AG04449 (cell line): ENCODE measurements at regions not wholly inside any gene's neighbourhood (a gene's known extent, or its start where the extent isn't known, plus 50 kb on each side); places are given as distances from the start of the nearest gene placed in this dataset.

ENCODE experiments used
- CTCF ChIA-PET: fragments of 350-600 bp; formaldehyde crosslinking; extraction: SDS; loops from one replicate; lab custom pipeline; 2021; ENCODE audit warnings: antibody characterized with exemption; lab: Yijun Ruan, JAX
- POLR2A ChIA-PET: fragments of 400-600, 350-600 bp; formaldehyde crosslinking; extraction: SDS; loops from one replicate; lab custom pipeline; 2020; ENCODE audit warnings: antibody characterized with exemption, inconsistent platforms; lab: Yijun Ruan, JAX
- DNase-seq: peaks from one replicate; pipeline ENCODE4 v3.0.0-alpha.2; 2010; ENCODE audit warnings: low read depth, low spot score
- H3K4me3 ChIP-seq: 2 replicates; pipeline ENCODE4 v1.5.1; 2011; ENCODE audit warnings: low read depth, mild to moderate bottlenecking, control low read depth, low read length
- TF ChIP-seq, protein P1 (sequence below): IDR thresholded peaks from one replicate; pipeline ENCODE4 v1.5.1; 2011; ENCODE audit warnings: mild to moderate bottlenecking, moderate library complexity, low read length, control low read depth, inconsistent platforms; ENCODE audit not compliant: insufficient read depth; ENCODE audit errors: missing control alignments

- CTCF ChIA-PET = interaction anchor here (1.1 kb wide), 1 partner anchor 96 kb away, joined by 4 read pairs; no protein-coding TSS in a partner anchor
- TF ChIP-seq, protein P1, sequence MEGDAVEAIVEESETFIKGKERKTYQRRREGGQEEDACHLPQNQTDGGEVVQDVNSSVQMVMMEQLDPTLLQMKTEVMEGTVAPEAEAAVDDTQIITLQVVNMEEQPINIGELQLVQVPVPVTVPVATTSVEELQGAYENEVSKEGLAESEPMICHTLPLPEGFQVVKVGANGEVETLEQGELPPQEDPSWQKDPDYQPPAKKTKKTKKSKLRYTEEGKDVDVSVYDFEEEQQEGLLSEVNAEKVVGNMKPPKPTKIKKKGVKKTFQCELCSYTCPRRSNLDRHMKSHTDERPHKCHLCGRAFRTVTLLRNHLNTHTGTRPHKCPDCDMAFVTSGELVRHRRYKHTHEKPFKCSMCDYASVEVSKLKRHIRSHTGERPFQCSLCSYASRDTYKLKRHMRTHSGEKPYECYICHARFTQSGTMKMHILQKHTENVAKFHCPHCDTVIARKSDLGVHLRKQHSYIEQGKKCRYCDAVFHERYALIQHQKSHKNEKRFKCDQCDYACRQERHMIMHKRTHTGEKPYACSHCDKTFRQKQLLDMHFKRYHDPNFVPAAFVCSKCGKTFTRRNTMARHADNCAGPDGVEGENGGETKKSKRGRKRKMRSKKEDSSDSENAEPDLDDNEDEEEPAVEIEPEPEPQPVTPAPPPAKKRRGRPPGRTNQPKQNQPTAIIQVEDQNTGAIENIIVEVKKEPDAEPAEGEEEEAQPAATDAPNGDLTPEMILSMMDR = no peak
- H3K4me3 ChIP-seq = no peak overlapping the region
- POLR2A ChIA-PET = interaction anchor here (0.5 kb wide), 1 partner anchor 1312 kb away, joined by 3 read pairs; no protein-coding TSS in a partner anchor
- DNase-seq = no peak
Observed at GRCh38 chr5:155068616-155069100, 55.1 kb downstream of the KIF4B start.

DNA sequence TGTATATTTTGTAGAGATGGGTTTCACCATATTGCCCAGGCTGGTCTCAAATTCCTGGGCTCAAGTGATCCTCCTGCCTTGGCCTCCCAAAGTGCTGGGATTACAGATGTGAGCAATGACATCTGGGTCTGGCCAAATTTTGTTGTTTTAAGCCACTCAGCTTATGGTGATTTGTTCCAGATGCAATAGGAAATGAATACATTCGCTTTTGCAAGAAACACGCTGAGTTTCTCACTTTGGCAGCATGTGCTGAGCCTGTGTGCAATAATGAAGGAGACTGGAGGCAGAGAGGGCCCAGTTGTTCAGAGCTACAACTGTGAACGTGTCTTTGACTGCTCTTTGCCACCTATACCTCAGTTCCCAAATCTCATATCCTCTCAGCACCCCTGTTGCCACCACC is 56.4 kb downstream of the KIF4B start:
- no peak overlapping the region for H3K4me3 ChIP-seq
- no peak for DNase-seq
- POLR2A ChIA-PET = no interaction called here
- TF ChIP-seq, protein P1 = no peak
- CTCF ChIA-PET = no interaction called here

- H3K4me3 ChIP-seq = no peak overlapping the region
- ChIA-PET POLR2A (no interaction called here), CTCF (no interaction called here)
- DNase-seq = no peak
- TF ChIP-seq, protein P1 = no peak
Observed at GRCh38 chr5:155070781-155071180, 57.2 kb downstream of the KIF4B start.

DNA sequence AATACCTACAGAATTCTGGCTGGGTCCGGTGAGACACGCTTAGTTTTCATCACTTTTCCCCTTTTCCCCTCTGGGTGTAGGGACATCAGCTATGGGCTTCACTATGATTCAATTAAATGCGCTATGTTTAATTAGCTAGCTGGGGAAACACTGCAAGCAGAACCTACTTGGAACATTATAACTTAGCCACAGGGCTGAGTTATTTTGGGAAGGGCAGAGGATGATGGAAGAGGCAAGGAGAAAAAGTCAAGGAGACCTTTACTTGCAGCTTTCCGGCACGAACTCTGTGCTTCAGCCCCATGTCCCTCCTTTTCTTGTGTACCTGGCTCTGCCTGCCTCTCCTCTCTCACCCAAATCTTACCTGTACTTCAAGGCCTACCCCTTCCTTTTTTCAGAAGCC is 62.8 kb downstream of the KIF4B start:
- no peak for DNase-seq
- TF ChIP-seq, protein P1 = no peak
- ChIA-PET CTCF (no interaction called here), POLR2A (no interaction called here)
- no peak overlapping the region for H3K4me3 ChIP-seq

DNA sequence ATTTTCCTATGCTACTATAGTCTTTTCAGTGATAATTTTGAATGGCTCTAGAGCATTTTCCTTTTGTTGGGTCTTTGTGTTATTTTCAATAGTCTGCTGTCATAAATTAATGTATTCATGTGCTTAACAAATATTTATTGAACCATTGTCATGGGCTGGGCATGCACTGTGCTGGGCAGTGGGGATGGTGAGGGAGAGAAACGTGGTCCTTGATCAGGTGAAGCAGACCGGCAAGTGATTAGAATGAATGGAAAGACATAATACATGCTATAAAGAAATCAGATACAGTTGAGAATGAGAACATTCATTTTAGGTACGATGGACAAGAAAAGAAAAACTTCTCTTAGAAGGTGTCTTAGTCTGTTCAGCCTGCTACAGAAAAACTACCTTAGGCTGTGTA is 66.1 kb downstream of the KIF4B start:
- POLR2A ChIA-PET = no interaction called here
- H3K4me3 ChIP-seq = no peak overlapping the region
- TF ChIP-seq, protein P1 = no peak
- CTCF ChIA-PET = no interaction called here
- DNase-seq = no peak

GRCh38 chr5:155080721-155081120 is 67.2 kb downstream of the KIF4B start:
- no peak for DNase-seq
- CTCF ChIA-PET = no interaction called here
- POLR2A ChIA-PET = no interaction called here
- TF ChIP-seq, protein P1 = no peak
- H3K4me3 ChIP-seq = no peak overlapping the region
